ENCODE measurements at regions not wholly inside any gene's neighbourhood (a gene's known extent, or its start where the extent isn't known, plus 50 kb on each side); places are given as distances from the start of the nearest gene placed in this dataset.

- DNase-seq = no peak
These were observed 224.5 kb downstream of the SP3 start for GRCh38 chr2:173740639-173741038.

- no peak for DNase-seq
These were observed 223.4 kb downstream of the SP3 start for GRCh38 chr2:173741759-173742158.

GRCh38 chr2:173747035-173747434, 218.1 kb downstream of the SP3 start:
- no peak for DNase-seq

- no peak for DNase-seq
These were observed 215.9 kb downstream of the SP3 start for GRCh38 chr2:173749315-173749714.

GRCh38 chr2:173750353-173750801, 214.8 kb downstream of the SP3 start:
- DNase-seq = peak; percentile 9

- DNase-seq = no peak
These were observed 214.3 kb downstream of the SP3 start for GRCh38 chr2:173750831-173751230.

- DNase-seq = no peak
These were observed 213.8 kb downstream of the SP3 start for GRCh38 chr2:173751245-173751975.

- no peak for DNase-seq
These were observed 213.0 kb downstream of the SP3 start for GRCh38 chr2:173752152-173752551.

GRCh38 chr2:173753441-173753840, 211.7 kb downstream of the SP3 start:
- DNase-seq = no peak

- DNase-seq = no peak
These were observed 211.0 kb downstream of the SP3 start for GRCh38 chr2:173754165-173754564.

- no peak for DNase-seq
These were observed 210.3 kb downstream of the SP3 start for GRCh38 chr2:173754837-173755236.

- DNase-seq = no peak
These were observed 209.4 kb downstream of the SP3 start for GRCh38 chr2:173755798-173756197.

GRCh38 chr2:173759959-173760358, 205.2 kb downstream of the SP3 start:
- no peak for DNase-seq

GRCh38 chr2:173760553-173760952, 204.6 kb downstream of the SP3 start:
- no peak for DNase-seq

- DNase-seq = no peak
These were observed 203.5 kb downstream of the SP3 start for GRCh38 chr2:173761603-173762119.

GRCh38 chr2:173762221-173762620, 203.0 kb downstream of the SP3 start:
- no peak for DNase-seq

- no peak for DNase-seq
These were observed 202.3 kb downstream of the SP3 start for GRCh38 chr2:173762864-173763263.

- no peak for DNase-seq
These were observed 201.5 kb downstream of the SP3 start for GRCh38 chr2:173763641-173764040.

GRCh38 chr2:173764094-173764493, 201.1 kb downstream of the SP3 start:
- no peak for DNase-seq

GRCh38 chr2:173766537-173767289, 198.5 kb downstream of the SP3 start:
- DNase-seq = no peak

- no peak for DNase-seq
These were observed 194.1 kb downstream of the SP3 start for GRCh38 chr2:173770947-173771678.

- no peak for DNase-seq
These were observed 193.0 kb downstream of the SP3 start for GRCh38 chr2:173772205-173772604.

- no peak for DNase-seq
These were observed 192.1 kb downstream of the SP3 start for GRCh38 chr2:173773076-173773475.

Measured in NCI-H2081 treated with DMSO at 0.1 percent for 48 hours (cell line).